ENCODE measurements at regions not wholly inside any gene's neighbourhood (a gene's known extent, or its start where the extent isn't known, plus 50 kb on each side); places are given as distances from the start of the nearest gene placed in this dataset.

DNA sequence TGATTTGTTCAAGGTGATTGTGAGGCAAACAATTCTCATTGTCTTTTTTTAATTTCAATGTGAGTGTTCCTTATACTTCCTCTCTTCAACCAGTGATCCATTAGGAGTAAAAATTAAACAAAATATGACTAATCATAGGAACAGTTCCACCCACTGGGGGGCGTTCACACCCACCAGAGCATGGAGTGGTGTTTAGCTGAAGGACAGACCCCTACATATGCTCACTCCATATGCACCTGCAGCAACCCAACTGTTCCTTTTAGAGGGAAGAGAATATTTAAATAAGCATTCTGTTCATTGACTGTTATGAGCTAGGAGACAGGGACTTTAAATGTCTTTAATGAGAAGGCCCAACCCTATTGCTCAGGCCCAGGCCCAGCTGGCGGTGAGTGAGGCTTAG is 78.7 kb upstream of the DRD2 start:
- TF ChIP-seq, protein P1, sequence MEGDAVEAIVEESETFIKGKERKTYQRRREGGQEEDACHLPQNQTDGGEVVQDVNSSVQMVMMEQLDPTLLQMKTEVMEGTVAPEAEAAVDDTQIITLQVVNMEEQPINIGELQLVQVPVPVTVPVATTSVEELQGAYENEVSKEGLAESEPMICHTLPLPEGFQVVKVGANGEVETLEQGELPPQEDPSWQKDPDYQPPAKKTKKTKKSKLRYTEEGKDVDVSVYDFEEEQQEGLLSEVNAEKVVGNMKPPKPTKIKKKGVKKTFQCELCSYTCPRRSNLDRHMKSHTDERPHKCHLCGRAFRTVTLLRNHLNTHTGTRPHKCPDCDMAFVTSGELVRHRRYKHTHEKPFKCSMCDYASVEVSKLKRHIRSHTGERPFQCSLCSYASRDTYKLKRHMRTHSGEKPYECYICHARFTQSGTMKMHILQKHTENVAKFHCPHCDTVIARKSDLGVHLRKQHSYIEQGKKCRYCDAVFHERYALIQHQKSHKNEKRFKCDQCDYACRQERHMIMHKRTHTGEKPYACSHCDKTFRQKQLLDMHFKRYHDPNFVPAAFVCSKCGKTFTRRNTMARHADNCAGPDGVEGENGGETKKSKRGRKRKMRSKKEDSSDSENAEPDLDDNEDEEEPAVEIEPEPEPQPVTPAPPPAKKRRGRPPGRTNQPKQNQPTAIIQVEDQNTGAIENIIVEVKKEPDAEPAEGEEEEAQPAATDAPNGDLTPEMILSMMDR (IDR thresholded peaks at IDR 0.05): peak; percentile 42
- no peak for TF ChIP-seq EZH2phosphoT487 (IDR thresholded peaks at IDR 0.05)

Measured in neural progenitor cell (in vitro differentiated cells).